ENCODE measurements at regions not wholly inside any gene's neighbourhood (a gene's known extent, or its start where the extent isn't known, plus 50 kb on each side); places are given as distances from the start of the nearest gene placed in this dataset.

GRCh38 chr11:27837895-27838563 is 137.8 kb upstream of the BDNF start:
- Histone ChIP-seq H3K4me1 (no peaks in the 10 kb centered on the region), H3K27ac (no peak overlapping the region), H3K4me3 (no peak overlapping the region), H3K27me3 (no peaks in the 10 kb centered on the region), H3K36me3 (no peaks in the 10 kb centered on the region), H3K9me3 (no peaks in the 10 kb centered on the region)
- no peak for DNase-seq
- TF ChIP-seq CTCF (IDR thresholded peaks at IDR 0.05) (no peak), POLR2A (IDR thresholded peaks at IDR 0.05) (no peak)

DNA sequence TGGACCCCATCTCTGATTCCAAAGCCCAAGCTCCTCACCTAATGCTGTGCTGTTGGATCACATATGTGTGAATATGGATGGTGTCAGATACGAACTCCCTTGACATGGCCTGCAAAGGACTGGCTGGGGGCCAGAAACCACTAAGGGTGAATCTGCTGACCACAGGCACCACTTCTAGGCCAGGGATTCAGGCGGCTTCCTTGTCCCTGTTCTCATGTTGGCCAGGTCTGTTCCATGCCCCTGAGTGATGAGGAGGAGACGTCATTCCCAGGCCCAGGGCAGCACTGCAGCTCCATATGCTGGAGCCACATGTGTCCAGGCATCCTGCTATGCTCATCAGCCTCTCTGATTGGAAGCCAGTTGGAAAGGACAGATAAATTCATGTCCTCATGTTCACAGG is 130.0 kb upstream of the BDNF start:
- DNase-seq: no peak
- Histone ChIP-seq H3K9me3 (no peaks in the 10 kb centered on the region), H3K27me3 (no peaks in the 10 kb centered on the region), H3K27ac (no peak overlapping the region), H3K36me3 (no peaks in the 10 kb centered on the region), H3K4me3 (no peak overlapping the region), H3K4me1 (no peaks in the 10 kb centered on the region)
- TF ChIP-seq POLR2A (IDR thresholded peaks at IDR 0.05) (no peak), CTCF (IDR thresholded peaks at IDR 0.05) (no peak)

GRCh38 chr11:27820249-27820648 is 120.0 kb upstream of the BDNF start:
- TF ChIP-seq POLR2A (IDR thresholded peaks at IDR 0.05) (no peak), CTCF (IDR thresholded peaks at IDR 0.05) (no peak)
- Histone ChIP-seq H3K4me1 (no peaks in the 10 kb centered on the region), H3K4me3 (no peak overlapping the region), H3K27ac (no peak overlapping the region), H3K27me3 (no peaks in the 10 kb centered on the region), H3K9me3 (no peaks in the 10 kb centered on the region), H3K36me3 (no peaks in the 10 kb centered on the region)
- no peak for DNase-seq

- Histone ChIP-seq H3K36me3 (no peaks in the 10 kb centered on the region), H3K9me3 (no peaks in the 10 kb centered on the region), H3K4me1 (no peaks in the 10 kb centered on the region), H3K27ac (no peak overlapping the region), H3K27me3 (no peaks in the 10 kb centered on the region), H3K4me3 (no peak overlapping the region)
- no peak for DNase-seq
- no peak for TF ChIP-seq CTCF (IDR thresholded peaks at IDR 0.05)
- no peak for TF ChIP-seq POLR2A (IDR thresholded peaks at IDR 0.05)
Measured at GRCh38 chr11:27816197-27816596, 115.9 kb upstream of the BDNF start.

- DNase-seq: no peak
- H3K27ac ChIP-seq: no peak overlapping the region
- H3K4me1 ChIP-seq: no peaks in the 10 kb centered on the region
- no peak overlapping the region for H3K4me3 ChIP-seq
- no peaks in the 10 kb centered on the region for H3K36me3 ChIP-seq
- TF ChIP-seq CTCF (IDR thresholded peaks at IDR 0.05) (no peak), POLR2A (IDR thresholded peaks at IDR 0.05) (no peak)
- H3K9me3 ChIP-seq: no peaks in the 10 kb centered on the region
- no peaks in the 10 kb centered on the region for H3K27me3 ChIP-seq
Measured at GRCh38 chr11:27812341-27812740, 112.1 kb upstream of the BDNF start.

GRCh38 chr11:27807596-27807995 is 107.3 kb upstream of the BDNF start:
- TF ChIP-seq CTCF (IDR thresholded peaks at IDR 0.05) (no peak), POLR2A (IDR thresholded peaks at IDR 0.05) (no peak)
- H3K4me3 ChIP-seq: no peak overlapping the region
- no peak overlapping the region for H3K27ac ChIP-seq
- no peaks in the 10 kb centered on the region for H3K36me3 ChIP-seq
- H3K9me3 ChIP-seq: no peaks in the 10 kb centered on the region
- DNase-seq: no peak
- H3K4me1 ChIP-seq: no peaks in the 10 kb centered on the region
- no peaks in the 10 kb centered on the region for H3K27me3 ChIP-seq

All from Peyer's patch (tissue), 4 donors.